NCI-H1694 treated with DMSO at 0.1 percent for 48 hours (cell line): ENCODE measurements at regions not wholly inside any gene's neighbourhood (a gene's known extent, or its start where the extent isn't known, plus 50 kb on each side); places are given as distances from the start of the nearest gene placed in this dataset.

ENCODE experiments used
- DNase-seq: peaks from one replicate; lab custom pipeline; 2025; lab: John Stamatoyannopoulos, UW

DNA sequence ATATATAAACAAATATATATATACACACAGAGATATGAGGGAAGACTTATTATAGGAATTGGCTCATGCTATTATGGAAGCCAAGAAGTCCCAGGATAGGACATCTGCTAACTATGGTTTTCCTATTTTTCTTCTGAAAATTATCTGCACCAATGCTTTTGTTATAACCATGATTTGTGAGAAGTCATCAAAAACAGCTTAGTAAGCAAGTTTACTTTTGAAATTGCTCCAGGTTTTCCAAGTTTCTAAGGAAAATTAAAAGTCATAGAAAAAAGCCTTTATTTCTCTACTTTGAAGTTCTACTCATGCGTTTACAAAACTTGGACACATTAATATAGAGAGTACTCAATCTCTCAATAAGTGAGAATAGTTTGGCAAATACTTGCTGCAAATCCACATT is 213.1 kb downstream of the TRAM1L1 start:
- DNase-seq: no peak

DNA sequence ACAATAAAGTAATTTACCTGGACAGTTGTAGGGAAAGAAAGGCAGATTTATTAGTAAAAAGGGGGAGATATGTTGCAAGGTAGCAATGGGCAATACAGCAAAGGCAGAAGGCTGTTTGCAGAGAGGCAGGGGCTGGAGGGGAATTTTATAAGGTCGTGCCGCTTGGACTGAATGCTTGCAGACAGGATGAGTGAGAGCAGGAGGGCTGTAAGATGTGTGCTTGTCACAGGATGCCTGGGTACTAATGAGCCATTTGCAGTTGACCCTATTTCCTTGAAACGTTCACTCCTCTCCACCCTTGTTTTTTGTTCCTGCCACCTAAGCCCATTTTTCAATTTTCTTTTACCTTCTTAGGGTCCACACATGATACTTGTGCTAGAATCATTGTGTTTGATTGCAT is 214.7 kb downstream of the TRAM1L1 start:
- no peak for DNase-seq

DNA sequence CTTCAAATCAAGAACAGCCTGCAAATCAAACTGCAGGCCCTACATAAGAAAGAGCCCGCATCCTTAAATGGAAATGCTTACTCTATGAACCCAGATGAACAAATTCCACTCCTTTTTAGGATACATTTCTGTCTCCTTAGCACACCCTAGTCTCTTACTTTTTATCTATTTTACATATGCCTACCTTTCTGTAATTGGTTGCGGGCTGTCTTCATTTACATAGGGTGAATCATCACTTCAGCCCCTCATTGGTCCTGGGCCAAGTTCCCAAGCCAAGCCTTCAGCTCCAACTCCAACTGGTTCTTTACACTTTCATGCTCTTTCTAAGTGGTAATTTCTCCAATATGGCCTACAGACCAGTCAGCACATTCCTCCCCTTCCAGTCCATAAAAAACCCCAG is 219.3 kb downstream of the TRAM1L1 start:
- DNase-seq: no peak

DNA sequence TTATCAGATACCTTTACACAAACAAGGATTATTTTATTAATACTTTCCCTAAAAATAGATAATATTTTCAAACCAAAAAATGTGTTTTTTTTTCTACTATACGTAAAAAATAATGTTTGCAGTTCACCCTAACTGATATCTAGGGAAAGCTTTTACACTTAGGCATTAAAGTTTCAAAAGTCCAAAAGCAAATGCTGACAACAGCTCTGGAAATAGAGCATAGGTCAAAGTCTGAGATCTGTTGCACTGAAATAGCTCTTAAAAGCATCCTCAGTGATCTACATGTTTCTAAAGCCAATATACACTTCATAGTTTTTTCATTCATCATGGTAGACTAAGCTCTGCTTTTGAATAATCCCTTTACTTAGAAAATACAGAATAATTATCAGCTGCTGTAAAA is 222.8 kb downstream of the TRAM1L1 start:
- no peak for DNase-seq

DNA sequence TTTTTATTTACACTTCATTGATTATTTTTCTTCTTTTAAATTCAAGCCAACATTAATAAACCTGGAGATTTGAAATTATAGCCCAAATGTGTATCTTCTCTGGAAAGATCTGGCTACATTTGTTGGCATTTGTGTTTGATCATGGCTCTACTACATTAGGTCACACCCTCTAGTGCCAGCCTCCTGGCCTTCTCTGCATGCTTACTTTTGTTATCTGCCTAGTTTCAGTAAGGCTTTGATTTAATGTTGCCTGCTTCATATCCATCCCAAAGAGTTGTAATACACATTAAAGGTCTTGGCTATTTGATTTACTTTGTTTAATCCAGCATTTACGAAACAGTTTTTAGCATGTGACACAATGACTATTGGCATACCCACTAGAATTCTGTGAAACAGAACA is 224.5 kb downstream of the TRAM1L1 start:
- no peak for DNase-seq

DNA sequence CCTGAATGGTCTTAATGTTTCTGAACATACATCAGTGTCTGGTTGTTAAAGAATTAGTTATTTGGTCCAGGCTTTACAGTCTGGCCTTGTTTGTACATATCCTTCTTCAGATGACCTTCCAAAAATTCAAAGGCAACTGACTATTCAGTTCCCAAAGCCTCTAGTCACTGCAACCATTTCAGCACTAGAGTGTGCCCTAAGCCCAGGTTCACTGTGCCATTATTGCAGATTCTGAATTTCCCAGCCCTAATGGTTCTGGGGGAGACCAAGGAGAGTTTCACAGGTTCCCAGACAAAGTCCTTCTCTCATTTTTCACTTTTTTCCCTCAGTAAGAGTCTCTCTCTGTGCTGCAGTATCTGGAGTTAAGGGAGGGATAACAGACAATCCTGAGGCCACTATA is 235.8 kb downstream of the TRAM1L1 start:
- DNase-seq: no peak

DNA sequence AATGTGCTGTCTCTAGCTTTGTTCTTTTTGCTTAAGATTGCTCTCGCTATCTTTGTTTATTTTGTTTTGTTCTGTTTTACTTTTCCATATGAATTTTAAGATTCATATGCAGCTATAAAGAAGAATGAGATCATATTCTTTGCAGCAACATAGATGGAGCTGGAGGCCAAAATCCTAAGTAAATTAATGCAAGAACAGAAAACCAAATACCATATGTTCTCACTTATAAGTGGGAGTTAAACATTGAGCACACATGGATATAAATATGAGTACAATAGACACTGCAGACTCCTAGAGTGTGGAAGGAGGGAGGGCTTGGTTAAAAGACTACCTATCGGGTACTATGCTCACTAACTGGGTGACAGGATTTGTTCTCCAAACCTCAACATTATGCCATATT is 237.8 kb downstream of the TRAM1L1 start:
- DNase-seq: no peak

DNA sequence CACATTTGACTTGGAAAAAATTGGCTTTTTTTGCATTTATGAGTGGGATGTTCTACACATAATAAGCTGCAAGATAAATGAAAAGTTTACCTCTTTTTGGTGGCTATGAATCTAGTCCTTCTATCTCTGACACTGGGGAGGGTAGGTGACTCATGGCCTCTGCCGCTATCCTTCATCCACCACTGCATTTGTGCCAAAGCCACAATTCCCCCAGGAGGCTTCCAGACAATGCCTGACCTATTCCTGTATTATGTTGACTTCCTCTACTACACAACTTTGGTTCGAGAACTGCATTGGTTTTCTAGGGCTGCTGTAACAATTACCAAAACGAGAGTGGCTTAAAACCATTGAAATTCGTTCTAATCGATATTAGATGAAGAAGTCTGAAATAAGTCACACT is 245.6 kb downstream of the TRAM1L1 start:
- DNase-seq: no peak

DNA sequence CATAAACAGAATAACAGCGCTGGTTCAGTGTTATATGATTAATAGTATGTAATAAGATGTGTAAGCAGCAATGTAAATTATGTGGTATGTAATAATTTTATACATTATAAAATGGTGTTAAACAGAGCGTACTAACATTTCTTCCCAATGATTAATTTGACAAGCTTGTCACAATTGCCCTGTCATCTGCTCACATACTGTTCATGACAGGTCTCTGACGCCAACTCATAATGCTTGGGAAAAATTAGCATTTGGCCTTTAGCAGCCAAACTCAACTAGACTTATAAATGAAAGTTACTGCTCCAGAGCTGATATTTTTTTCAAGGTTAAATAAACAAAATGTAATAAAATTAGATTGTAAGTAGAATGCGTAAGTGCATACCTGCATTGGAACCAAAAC is 246.8 kb downstream of the TRAM1L1 start:
- no peak for DNase-seq

DNA sequence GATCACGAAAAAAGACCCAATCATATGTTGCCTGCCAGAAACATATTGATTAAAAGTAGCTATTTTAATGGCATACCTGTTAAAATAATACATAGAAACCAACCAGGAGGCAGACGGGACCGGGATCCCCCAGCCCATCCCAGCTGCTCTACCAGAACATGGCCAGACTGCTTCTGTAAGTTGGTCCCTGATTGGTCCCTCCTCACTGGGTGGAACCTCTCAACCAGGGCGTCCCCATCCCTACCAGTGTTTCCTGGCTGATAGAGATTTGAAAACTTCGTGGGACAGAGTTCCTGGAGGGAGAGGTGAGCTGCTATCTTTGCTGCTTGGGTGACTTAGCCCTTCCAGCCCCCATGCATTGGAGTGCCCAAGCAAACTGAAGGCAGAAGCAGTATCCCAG is 256.2 kb downstream of the TRAM1L1 start:
- DNase-seq: no peak

DNA sequence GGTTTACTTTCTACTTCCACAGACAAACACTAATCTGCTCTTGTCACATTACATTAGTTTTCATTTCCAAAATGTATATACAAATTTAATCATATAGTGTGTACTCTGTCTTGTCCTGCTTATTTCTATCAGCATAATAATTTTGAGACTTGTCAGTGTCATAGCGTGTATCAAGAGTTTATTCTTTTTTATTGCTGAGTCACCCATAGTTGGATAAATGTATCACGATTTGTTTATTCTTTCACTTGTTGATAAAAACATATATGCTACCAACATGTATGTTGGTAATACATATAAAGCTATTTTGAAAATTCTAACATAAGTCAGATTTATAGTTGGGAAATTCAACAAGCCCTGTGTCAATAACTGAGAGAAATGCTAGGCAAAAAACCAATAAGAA is 261.2 kb downstream of the TRAM1L1 start:
- DNase-seq: no peak

DNA sequence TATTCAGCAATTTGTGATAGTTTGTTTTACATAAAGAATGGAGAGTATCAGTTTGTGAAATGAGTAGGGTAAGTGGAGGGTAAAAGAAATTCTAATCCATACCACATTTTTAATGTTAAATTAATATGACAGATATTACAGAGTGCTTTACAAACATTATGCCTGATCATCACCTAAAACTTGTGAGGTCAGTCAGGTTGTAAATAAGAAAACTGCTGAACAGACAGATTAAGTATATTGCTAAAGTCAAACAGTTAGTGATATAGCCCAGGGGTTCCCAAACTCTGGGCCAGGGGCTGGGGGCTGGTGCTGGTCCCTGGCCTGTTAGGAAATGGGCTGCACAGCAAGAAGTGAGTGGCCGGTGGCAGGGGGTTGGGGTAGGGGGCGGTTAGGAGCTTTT is 273.6 kb downstream of the TRAM1L1 start:
- no peak for DNase-seq

DNA sequence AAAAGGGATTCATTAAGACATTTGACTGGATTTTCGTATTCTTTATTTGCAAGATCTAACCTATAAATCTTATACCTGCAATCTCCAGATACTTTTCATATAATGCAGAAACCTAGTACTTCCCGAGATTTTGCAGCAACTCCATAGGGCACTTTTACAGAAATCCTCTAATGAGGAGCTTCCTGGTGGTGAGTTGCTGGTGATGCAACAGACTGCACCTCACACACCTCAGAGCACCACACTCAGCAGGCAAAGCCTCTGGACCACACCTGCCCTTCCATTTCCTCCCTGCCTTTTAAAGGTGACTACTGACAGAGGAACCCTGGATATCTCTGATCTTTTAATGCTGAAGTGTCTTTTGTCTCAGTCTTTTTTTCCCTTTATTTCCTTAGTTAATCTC is 289.4 kb downstream of the TRAM1L1 start:
- DNase-seq: no peak

DNA sequence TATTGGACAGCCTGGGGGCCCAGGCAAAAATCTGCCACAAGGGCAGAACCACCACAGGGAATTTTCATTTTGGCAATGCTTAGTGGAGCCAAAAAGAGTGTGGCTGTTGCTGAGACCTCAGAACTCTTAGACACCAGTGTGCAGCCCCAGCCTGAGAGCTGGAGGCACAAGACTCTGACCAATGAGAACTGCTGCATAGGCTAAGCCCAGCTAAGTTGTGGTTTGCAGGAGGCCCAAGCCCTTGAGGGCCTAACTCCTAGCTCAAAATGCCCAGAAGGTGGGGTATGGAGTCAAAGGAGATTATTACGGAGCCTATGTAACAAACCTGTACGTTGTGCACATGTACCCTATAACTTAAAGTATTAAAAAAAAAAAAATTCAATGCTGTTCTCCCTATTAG is 296.7 kb downstream of the TRAM1L1 start:
- DNase-seq: no peak

DNA sequence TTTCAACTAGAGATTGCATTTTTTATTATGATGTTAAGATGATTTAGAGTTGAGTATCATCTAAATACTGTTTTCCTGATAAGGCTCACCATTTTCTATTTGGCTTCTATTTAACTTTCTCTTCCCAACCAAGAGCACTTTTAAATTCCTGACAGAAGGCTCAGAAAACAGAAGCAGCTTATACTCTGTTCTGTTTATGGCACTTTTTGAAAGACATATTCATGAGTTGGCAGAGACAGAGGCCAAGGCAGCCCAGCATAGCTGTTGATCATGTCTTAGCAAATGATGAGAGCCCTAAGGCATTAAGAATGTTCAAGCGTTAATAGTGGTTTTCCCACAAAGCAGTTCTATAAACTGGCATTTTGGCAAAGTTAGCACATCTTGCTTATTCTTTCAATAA is 330.3 kb downstream of the TRAM1L1 start:
- DNase-seq: no peak

DNA sequence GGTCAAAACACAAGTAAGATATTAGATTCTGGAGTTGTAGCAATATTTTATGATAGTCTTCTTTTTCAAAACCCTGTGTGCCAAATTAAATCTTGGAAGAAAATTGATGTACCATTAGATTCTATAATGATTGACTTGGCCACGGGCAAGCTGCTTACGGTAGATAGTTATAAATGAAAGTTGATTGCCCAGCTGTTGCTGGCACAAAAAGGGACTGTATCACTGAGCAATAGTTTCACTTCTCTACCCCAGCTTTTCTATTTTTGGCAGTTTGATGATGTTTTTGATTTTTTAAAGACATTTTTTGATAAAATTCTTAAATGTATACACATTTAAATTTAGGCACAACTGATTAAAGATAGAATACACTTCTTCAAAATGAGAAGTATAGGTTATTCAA is 333.3 kb downstream of the TRAM1L1 start:
- no peak for DNase-seq

DNA sequence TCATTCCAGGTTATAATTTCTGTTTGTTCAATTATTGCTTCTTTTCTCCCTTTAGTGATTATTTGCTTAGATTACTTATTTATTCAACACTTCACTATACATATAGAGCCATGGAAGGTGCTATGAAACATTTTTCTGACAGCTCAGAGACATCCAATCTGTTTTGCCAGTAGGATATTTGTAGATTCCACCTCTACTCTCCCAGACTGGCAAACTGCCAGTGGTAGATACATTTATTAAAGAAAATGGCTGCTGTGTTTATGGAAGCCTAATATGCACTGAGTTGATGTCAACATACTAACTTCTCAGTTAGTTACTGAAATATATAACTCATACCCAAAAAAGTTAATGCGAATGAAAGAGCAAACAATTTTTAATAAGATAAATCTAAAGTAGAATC is 348.6 kb downstream of the TRAM1L1 start:
- DNase-seq: no peak

DNA sequence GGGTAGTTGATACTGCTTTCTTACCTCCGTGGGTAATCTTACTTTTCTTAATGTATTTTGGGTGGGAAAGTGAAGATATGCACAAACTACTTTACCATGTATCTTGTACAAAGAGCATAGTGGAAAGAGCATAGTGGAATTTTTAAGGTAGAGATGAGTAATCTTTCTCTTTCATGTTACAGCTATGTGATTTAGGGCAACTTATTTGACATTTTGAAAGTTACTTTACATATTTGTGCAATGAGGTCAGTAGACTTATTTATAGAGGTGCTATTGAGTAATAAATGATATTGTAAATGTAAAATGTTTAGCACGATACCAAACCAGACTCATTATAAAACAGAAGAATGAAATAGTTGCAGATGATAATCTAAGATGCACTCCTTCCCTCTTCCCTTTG is 351.2 kb downstream of the TRAM1L1 start:
- DNase-seq: no peak

DNA sequence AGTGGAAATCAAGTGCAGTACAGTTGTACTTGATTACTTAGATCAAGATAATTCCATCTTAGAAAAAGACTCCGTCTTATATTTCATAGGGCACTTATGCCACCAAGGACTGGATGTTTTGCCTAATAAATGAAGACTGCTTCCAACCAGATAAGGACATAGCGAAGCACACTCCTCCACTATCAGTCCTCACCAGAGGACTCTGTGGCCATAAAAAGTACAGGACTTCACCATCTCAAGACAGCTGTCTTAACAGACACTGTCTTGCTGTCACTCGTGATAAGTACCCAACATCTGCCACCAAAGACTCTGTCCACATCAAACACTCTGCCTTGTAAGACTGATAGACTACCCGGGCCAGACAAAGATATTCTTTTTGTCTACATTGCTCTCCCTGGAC is 352.0 kb downstream of the TRAM1L1 start:
- no peak for DNase-seq

DNA sequence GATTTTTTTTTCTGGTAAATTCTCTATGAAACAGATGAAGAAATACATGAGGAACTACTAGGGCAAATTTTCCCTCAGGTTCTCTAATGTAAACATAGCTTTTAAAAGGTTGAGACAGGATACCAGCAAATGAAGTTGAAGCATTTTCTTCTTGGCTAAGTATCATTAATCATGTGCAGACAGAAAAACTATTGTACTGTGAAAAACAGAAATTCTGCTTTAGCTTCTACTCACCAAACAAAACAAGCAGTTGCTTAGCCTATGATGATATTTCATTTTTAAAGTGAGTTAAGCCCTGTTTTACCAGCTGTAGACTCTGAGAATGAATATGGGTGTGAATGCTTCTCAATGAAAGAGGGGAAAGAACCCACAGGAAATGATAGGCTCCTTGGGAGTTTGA is 358.9 kb downstream of the TRAM1L1 start:
- DNase-seq: no peak

DNA sequence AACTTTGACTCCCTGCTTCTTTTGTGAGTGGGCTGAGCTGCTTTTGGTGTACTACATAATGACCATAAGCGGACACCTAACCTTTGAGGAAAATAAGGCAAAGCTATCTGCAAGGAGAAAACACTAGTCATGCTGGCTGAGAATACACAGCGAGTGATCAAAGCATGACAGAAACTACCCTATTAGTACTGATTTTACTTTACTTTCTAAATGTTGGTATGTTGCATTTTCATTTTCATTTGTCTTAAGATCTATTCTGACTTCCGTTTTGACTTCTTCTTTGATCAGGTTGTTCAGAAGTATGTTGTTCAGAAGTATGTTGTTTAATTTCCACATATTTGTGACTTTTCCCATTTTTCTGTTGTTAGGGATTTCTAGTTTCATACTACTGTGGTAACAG is 361.1 kb downstream of the TRAM1L1 start:
- DNase-seq: no peak

DNA sequence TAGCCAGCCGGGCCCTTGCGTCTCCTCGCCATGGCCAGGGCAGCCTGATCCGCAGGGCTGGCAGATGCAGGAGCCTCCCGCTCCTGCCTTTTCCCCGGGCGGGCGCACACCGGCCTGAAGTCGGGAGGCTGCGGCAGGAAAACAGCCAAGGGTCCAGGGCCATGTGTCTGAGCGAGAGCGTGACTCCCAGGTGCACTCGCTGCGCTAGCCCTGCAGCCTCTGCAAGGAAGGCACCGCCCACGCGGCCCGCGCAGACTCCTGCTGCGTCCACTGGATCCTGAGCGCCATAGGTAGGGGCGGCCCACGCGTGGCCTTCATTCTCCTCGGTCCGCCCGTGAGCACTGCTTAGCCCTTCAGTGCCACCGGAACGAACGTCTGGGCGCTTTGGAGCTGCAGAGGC is 379.9 kb downstream of the TRAM1L1 start:
- DNase-seq: no peak

DNA sequence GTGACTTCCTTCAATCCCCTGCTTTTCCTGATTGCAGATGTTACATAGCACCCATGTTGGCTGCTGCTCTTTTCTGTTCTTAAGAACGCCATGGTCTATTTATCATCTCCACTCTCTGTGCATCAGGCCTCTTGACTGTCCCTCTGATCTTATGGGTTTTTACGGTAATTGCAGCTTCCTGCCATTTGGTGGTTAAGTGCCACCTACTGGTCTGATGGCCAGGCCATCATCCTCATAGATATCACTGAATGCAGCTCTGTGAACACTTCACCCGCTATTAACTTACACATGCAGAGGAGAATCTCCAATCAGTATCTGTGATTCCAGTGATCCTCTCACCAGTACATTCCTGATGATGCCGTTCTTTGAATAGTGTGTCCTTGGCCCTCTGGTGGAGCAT is 382.4 kb downstream of the TRAM1L1 start:
- DNase-seq: no peak

DNA sequence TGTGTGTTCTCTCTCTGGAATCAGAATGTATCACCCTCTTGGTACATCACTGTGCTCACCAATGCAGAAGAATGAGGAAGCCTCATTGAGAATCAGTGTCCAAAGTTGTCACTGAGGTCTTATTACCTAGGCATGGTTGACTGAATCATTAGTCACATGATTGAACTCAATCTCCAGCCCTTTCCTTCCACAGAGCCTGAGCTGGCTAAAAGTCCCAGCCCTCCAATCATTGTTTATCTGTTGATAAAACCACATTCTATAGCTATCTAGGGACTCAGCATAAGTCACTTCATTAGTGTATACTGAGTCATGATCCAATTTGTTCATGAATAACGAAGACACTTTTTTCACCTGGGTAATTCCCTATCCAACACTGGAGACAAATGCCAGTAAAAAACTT is 396.8 kb downstream of the TRAM1L1 start:
- no peak for DNase-seq

DNA sequence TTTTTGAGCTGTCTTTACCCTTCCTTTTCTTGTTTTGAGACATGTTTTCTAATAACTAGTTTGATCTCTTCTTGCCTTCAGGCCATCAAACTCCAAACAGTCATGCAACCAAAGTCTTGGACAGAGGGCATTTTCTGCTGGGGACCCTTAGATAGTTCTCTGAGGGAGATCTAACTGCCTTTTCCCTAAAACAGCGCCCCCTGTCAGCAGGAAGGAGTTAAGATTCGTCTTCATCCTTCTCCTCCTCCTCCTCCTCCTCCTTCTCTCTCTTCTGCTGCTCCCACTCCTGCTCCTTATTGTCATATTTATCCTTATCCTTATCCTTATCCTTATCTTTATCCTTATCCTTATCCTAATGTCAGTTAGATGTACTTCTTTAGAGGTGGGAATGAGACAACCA is 417.2 kb downstream of the TRAM1L1 start:
- DNase-seq: no peak
